ENCODE measurements at regions not wholly inside any gene's neighbourhood (a gene's known extent, or its start where the extent isn't known, plus 50 kb on each side); places are given as distances from the start of the nearest gene placed in this dataset.

GRCh38 chr7:106588422-106589197 lies 72.3 kb downstream of the CCDC71L start:
- TF ChIP-seq CTCF (IDR thresholded peaks at IDR 0.05) (no peak), EZH2 (IDR thresholded peaks at IDR 0.05; ENCODE audit: borderline replicate concordance, insufficient read depth, low read depth, low read length, poor library complexity, severe bottlenecking) (no peak)
